Progenitor cell of endocrine pancreas (in vitro differentiated cells): ENCODE measurements at regions not wholly inside any gene's neighbourhood (a gene's known extent, or its start where the extent isn't known, plus 50 kb on each side); places are given as distances from the start of the nearest gene placed in this dataset.
A peak's percentile ranks its signal among the peaks of the same experiment; 100 is the strongest.

Source experiments
- DNase-seq: peaks from one replicate; pipeline ENCODE4 v3.0.0; 2021; ENCODE audit warnings: low spot score; ENCODE audit not compliant: unreplicated experiment
- H3K27ac Mint-ChIP-seq: 2 replicates; pipeline ENCODE4 v1.8.0; 2021; ENCODE audit warnings: mild to moderate bottlenecking, moderate library complexity, mixed read lengths
- H3K27me3 Mint-ChIP-seq: 2 replicates; pipeline ENCODE4 v1.8.0; 2021; ENCODE audit warnings: mixed read lengths
- H3K36me3 Mint-ChIP-seq: 2 replicates; pipeline ENCODE4 v1.8.0; 2022; ENCODE audit warnings: mixed read lengths; ENCODE audit not compliant: insufficient read depth
- H3K4me1 Mint-ChIP-seq: 2 replicates; pipeline ENCODE4 v1.8.0; 2021; ENCODE audit warnings: low read depth, mixed read lengths
- H3K4me3 Mint-ChIP-seq: 2 replicates; pipeline ENCODE4 v1.8.0; 2021; ENCODE audit warnings: low read depth, mild to moderate bottlenecking, moderate library complexity, mixed read lengths
- H3K9me3 Mint-ChIP-seq: 2 replicates; pipeline ENCODE4 v1.8.0; 2021; ENCODE audit warnings: low read depth, mixed read lengths
- TF ChIP-seq, protein P1 (sequence below): fragments of 200-600 bp; sonication (generic); IDR thresholded peaks from one replicate; pipeline ENCODE4 v1.5.0; 2021; ENCODE audit warnings: antibody characterized with exemption, mild to moderate bottlenecking; ENCODE audit not compliant: unreplicated experiment

DNA sequence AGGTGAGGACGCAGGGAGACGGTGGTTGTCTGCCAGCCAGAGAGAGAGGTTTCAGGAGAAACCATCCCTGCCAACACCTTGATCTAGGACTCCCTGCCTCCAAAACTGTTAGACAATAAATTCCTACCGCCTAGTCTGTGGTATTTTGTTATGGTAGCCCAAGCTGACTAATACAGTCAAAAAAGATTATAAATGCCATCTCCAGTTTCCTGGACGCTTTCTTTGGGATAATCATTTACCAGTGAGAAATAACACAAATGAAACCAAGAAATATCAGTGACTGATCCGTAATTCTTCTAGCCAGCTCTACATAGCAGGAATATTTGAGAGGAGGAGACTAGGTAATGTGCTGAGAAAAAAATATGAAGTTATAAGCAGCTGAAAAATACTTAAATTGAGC lies 707.8 kb upstream of the LMCD1 start:
- DNase-seq: no peak
- no peaks in the 10 kb centered on the region for H3K4me1 Mint-ChIP-seq
- H3K9me3 Mint-ChIP-seq: no peaks in the 10 kb centered on the region
- no peaks in the 10 kb centered on the region for H3K36me3 Mint-ChIP-seq
- no peaks in the 10 kb centered on the region for H3K27me3 Mint-ChIP-seq
- TF ChIP-seq, protein P1, sequence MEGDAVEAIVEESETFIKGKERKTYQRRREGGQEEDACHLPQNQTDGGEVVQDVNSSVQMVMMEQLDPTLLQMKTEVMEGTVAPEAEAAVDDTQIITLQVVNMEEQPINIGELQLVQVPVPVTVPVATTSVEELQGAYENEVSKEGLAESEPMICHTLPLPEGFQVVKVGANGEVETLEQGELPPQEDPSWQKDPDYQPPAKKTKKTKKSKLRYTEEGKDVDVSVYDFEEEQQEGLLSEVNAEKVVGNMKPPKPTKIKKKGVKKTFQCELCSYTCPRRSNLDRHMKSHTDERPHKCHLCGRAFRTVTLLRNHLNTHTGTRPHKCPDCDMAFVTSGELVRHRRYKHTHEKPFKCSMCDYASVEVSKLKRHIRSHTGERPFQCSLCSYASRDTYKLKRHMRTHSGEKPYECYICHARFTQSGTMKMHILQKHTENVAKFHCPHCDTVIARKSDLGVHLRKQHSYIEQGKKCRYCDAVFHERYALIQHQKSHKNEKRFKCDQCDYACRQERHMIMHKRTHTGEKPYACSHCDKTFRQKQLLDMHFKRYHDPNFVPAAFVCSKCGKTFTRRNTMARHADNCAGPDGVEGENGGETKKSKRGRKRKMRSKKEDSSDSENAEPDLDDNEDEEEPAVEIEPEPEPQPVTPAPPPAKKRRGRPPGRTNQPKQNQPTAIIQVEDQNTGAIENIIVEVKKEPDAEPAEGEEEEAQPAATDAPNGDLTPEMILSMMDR: no peak
- H3K27ac Mint-ChIP-seq: no peak overlapping the region
- H3K4me3 Mint-ChIP-seq: no peak overlapping the region

DNA sequence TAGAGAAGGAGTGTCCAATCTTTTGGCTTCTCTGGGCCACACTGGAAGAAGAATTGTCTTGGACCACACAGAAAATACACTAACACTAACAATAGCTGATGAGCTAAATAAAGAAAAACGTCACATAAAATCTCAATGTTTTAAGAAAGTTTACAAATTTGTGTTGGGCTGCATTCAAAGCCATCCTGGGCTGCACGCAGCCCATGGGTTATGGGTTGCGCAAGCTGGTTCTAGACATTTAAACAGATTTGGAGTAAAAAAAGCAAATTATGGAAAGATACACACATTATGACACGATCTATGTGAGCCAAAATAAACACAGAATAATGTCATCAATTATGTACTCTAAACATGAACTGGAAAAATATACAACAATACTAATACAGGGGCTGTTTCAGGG lies 703.3 kb upstream of the LMCD1 start:
- no peak overlapping the region for H3K4me3 Mint-ChIP-seq
- TF ChIP-seq, protein P1: no peak
- H3K36me3 Mint-ChIP-seq: no peaks in the 10 kb centered on the region
- H3K27me3 Mint-ChIP-seq: peaks cover 4% of the 10 kb centered on the region
- H3K4me1 Mint-ChIP-seq: no peaks in the 10 kb centered on the region
- no peak overlapping the region for H3K27ac Mint-ChIP-seq
- DNase-seq: no peak
- no peaks in the 10 kb centered on the region for H3K9me3 Mint-ChIP-seq

DNA sequence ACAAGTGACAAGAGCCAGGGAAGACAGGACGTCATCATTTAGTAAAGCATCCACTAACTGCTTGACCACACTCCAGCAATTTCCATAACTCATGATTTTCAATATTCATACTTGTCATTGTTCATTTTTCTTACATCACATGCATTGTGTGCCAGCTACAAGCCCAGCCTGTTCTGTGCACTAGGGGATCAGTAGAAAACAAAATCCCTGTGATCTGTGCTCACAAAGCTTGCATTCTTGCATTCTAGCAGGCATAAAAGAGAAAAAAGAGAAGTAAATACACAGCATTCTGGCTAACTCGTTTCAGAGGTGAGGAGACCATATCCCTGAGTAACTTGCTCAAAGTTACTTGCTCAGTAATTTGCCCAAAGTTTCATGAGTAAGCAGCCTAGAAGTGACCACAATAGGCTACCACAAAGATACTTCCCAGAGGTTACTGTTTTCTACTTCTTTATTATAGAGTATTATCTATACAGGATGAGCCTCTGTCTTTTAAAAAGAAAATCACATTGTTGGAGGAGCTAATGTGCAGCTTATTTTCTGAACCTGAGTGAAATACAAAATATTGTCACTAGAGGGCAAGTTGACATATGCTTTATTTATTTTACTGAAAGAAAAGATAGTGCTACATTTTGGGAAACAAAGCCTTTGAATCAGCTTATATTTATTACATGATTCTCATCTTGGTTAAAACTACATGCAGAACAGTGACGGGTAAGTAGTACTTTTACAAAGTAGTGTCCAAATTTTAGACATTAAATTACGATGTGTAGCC lies 701.4 kb upstream of the LMCD1 start:
- Mint-ChIP-seq H3K27me3 (peaks cover 4% of the 10 kb centered on the region), H3K9me3 (no peaks in the 10 kb centered on the region), H3K36me3 (no peaks in the 10 kb centered on the region), H3K4me3 (no peak overlapping the region), H3K4me1 (no peaks in the 10 kb centered on the region), H3K27ac (no peak overlapping the region)
- no peak for DNase-seq
- TF ChIP-seq, protein P1: peak; percentile 28

DNA sequence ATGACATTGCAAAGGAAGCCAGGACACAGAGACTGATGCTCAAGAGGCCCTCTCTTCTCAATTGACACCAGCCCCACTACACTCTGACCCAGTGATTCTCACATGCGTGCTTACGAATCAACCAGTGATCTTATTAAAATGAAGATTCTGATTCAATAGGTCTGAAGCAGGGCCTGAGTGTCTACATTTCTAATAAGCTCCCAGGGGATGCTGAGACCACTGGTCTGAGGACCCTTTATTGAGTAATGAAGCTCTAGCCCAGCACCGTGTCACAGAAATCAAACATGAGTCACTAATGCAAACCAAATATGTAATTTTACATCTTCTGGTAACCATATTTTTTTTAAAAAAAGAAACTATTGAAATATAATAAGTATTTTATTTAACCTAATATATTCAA lies 689.1 kb upstream of the LMCD1 start:
- H3K4me1 Mint-ChIP-seq: no peaks in the 10 kb centered on the region
- TF ChIP-seq, protein P1: no peak
- no peaks in the 10 kb centered on the region for H3K36me3 Mint-ChIP-seq
- no peak for DNase-seq
- H3K27ac Mint-ChIP-seq: no peak overlapping the region
- H3K4me3 Mint-ChIP-seq: no peak overlapping the region
- H3K27me3 Mint-ChIP-seq: no peaks in the 10 kb centered on the region
- H3K9me3 Mint-ChIP-seq: peaks cover 2% of the 10 kb centered on the region

DNA sequence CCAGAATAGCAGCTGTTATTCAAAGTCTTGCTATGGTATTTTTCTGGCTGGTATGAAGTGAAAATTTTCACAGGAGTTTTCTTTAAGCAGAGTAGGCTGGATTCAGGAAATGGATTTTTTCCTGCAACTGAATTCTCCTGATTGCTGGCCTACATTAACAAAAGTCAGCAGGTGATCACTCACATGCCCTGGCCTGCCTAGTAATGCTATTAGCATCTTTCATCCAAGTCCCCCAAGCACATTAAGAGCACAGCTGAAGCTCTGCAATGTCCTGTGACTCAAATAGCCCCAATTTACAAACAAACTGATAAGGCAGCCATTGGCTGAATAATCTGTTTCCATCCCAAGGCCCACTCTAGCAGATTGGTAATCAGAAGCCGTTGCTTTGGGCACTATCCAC lies 688.3 kb upstream of the LMCD1 start:
- H3K27ac Mint-ChIP-seq: no peak overlapping the region

More for the DNA sequence above, 688.3 kb upstream of the LMCD1 start:
- TF ChIP-seq, protein P1: no peak
- Mint-ChIP-seq H3K9me3 (peaks cover 2% of the 10 kb centered on the region), H3K4me1 (no peaks in the 10 kb centered on the region), H3K27me3 (no peaks in the 10 kb centered on the region), H3K4me3 (no peak overlapping the region), H3K36me3 (no peaks in the 10 kb centered on the region)
- DNase-seq: no peak
